ENCODE measurements at regions not wholly inside any gene's neighbourhood (a gene's known extent, or its start where the extent isn't known, plus 50 kb on each side); places are given as distances from the start of the nearest gene placed in this dataset.

DNA sequence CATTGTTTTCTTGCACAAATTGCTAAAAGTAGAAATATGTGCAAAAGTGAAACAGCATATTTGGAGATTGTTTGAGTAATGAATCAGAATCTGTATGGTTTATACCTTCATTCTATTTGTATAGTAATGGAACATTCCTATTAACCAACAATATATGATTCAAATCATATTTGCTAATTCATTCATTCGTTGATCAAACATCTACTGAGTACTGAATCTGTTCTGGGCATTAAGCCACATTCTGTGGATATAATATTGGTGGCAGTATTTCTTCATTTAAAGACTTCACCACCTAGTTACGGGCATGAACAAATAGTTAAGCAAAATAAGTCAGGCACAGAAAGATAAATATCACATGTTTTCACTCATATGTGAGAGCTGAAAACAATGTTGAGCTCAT is 385.7 kb downstream of the MTRR start:
- TF ChIP-seq, protein P1, sequence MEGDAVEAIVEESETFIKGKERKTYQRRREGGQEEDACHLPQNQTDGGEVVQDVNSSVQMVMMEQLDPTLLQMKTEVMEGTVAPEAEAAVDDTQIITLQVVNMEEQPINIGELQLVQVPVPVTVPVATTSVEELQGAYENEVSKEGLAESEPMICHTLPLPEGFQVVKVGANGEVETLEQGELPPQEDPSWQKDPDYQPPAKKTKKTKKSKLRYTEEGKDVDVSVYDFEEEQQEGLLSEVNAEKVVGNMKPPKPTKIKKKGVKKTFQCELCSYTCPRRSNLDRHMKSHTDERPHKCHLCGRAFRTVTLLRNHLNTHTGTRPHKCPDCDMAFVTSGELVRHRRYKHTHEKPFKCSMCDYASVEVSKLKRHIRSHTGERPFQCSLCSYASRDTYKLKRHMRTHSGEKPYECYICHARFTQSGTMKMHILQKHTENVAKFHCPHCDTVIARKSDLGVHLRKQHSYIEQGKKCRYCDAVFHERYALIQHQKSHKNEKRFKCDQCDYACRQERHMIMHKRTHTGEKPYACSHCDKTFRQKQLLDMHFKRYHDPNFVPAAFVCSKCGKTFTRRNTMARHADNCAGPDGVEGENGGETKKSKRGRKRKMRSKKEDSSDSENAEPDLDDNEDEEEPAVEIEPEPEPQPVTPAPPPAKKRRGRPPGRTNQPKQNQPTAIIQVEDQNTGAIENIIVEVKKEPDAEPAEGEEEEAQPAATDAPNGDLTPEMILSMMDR (IDR thresholded peaks at IDR 0.05), result no peak
- TF ChIP-seq EZH2 (IDR thresholded peaks at IDR 0.05) (no peak), EZH2phosphoT487 (IDR thresholded peaks at IDR 0.05) (no peak)
